ENCODE measurements at regions not wholly inside any gene's neighbourhood (a gene's known extent, or its start where the extent isn't known, plus 50 kb on each side); places are given as distances from the start of the nearest gene placed in this dataset.

DNA sequence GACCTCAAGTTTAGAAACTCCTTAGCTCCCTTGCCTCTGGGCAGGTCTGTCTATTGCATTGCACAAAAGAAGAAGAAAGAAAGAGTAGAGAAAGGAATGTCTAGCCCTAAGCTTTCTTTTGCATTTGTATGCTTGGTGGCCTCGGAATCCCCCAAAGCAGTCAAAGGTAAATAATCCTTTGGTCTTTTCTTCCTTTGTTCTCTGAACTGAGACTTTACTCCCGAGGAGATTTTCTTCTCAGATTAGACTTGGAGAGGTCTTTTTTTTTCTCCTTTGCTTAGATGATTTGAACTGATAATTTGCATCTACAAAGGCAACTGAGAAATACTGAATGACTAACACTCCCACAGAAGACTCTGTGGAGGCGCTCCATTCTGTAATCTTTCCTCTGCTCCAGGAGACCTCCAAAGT lies 93.2 kb downstream of the AKR1D1 start:
- TF ChIP-seq EZH2 (IDR thresholded peaks at IDR 0.05; ENCODE audit: insufficient read depth, low read length), result no peak
- TF ChIP-seq CTCF (IDR thresholded peaks at IDR 0.05; ENCODE audit: insufficient read depth, low read depth, low read length), result no peak

Data from astrocyte (in vitro differentiated cells and primary cell).